K562 (cell line): ENCODE measurements at regions not wholly inside any gene's neighbourhood (a gene's known extent, or its start where the extent isn't known, plus 50 kb on each side); places are given as distances from the start of the nearest gene placed in this dataset.

ENCODE experiments used
- ARID1B ChIP-seq: fragments of 450-650 bp; IDR thresholded peaks from 2 replicates; pipeline ENCODE4 v1.6.1; 2016; ENCODE audit warnings: antibody characterized with exemption, mild to moderate bottlenecking, inconsistent platforms
- CBFA2T3 ChIP-seq: fragments of 450-650 bp; IDR thresholded peaks from 2 replicates; pipeline ENCODE4 v1.6.1; 2017
- GATAD2A ChIP-seq: fragments of 450-650 bp; IDR thresholded peaks from 2 replicates; pipeline ENCODE4 v1.6.1; 2017
- KDM1A ChIP-seq, 2 experiments: fragments of 450-650 bp; IDR thresholded peaks; 2 replicates each; pipeline ENCODE4 v1.6.1; 2016; ENCODE audit warnings: mild to moderate bottlenecking in 2 of 2
- MEF2A ChIP-seq: IDR thresholded peaks from 2 replicates; pipeline ENCODE4 v1.6.1; 2011; ENCODE audit warnings: low read depth, mild to moderate bottlenecking, low read length, moderate library complexity; ENCODE audit not compliant: control insufficient read depth
- NFIC ChIP-seq: fragments of 450-650 bp; IDR thresholded peaks from 2 replicates; pipeline ENCODE4 v1.6.1; 2017; ENCODE audit warnings: mild to moderate bottlenecking, inconsistent platforms
- POLR2G ChIP-seq: fragments of 200-400 bp; formaldehyde crosslinking; IDR thresholded peaks from 2 replicates; pipeline ENCODE4 v1.6.1; 2017; ENCODE audit warnings: low read depth, mild to moderate bottlenecking, antibody characterized with exemption, low read length, moderate library complexity
- ZNF24 ChIP-seq: fragments of 450-650 bp; IDR thresholded peaks from 2 replicates; pipeline ENCODE4 v1.6.1; 2016
- TF ChIP-seq, protein P1 (sequence below): fragments of 450-650 bp; IDR thresholded peaks from 2 replicates; pipeline ENCODE4 v1.6.1; 2017; ENCODE audit warnings: antibody characterized with exemption, mild to moderate bottlenecking
- TF ChIP-seq, protein P2 (sequence below): fragments of 450-650 bp; IDR thresholded peaks from 2 replicates; pipeline ENCODE4 v1.6.1; 2017; ENCODE audit warnings: mild to moderate bottlenecking, moderate library complexity
- TF ChIP-seq, protein P3 (sequence below): sonication (generic); IDR thresholded peaks from 2 replicates; pipeline ENCODE4 v1.6.1; 2016

DNA sequence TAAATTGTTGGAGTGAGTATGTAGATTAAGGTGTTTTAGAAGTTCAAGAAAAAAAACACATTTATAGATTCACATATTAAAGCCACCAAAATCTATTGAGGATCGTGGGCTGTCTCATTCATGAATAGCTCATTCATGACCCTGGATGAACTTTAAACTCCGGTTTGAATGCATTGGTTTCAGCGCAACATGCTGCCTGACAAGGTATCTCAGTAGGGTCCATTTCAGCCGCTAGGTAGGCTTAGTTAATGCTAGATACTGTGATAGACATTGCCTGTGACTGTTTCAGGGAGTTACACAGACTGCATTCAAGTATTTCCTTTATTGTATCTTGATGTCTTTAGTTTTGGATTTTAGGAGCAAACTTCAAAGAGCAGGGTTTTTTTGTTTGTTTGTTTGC lies 140.5 kb upstream of the POGK start (continued):
- TF ChIP-seq, protein P1, sequence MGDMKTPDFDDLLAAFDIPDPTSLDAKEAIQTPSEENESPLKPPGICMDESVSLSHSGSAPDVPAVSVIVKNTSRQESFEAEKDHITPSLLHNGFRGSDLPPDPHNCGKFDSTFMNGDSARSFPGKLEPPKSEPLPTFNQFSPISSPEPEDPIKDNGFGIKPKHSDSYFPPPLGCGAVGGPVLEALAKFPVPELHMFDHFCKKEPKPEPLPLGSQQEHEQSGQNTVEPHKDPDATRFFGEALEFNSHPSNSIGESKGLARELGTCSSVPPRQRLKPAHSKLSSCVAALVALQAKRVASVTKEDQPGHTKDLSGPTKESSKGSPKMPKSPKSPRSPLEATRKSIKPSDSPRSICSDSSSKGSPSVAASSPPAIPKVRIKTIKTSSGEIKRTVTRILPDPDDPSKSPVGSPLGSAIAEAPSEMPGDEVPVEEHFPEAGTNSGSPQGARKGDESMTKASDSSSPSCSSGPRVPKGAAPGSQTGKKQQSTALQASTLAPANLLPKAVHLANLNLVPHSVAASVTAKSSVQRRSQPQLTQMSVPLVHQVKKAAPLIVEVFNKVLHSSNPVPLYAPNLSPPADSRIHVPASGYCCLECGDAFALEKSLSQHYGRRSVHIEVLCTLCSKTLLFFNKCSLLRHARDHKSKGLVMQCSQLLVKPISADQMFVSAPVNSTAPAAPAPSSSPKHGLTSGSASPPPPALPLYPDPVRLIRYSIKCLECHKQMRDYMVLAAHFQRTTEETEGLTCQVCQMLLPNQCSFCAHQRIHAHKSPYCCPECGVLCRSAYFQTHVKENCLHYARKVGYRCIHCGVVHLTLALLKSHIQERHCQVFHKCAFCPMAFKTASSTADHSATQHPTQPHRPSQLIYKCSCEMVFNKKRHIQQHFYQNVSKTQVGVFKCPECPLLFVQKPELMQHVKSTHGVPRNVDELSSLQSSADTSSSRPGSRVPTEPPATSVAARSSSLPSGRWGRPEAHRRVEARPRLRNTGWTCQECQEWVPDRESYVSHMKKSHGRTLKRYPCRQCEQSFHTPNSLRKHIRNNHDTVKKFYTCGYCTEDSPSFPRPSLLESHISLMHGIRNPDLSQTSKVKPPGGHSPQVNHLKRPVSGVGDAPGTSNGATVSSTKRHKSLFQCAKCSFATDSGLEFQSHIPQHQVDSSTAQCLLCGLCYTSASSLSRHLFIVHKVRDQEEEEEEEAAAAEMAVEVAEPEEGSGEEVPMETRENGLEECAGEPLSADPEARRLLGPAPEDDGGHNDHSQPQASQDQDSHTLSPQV, result peak; percentile 46; the same call in 1 of the 2 replicates
- no peak for TF ChIP-seq ZNF24
- peak; percentile 21; the same call in 1 of the 2 replicates for TF ChIP-seq ARID1B
- TF ChIP-seq, protein P2, sequence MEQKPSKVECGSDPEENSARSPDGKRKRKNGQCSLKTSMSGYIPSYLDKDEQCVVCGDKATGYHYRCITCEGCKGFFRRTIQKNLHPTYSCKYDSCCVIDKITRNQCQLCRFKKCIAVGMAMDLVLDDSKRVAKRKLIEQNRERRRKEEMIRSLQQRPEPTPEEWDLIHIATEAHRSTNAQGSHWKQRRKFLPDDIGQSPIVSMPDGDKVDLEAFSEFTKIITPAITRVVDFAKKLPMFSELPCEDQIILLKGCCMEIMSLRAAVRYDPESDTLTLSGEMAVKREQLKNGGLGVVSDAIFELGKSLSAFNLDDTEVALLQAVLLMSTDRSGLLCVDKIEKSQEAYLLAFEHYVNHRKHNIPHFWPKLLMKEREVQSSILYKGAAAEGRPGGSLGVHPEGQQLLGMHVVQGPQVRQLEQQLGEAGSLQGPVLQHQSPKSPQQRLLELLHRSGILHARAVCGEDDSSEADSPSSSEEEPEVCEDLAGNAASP, result peak; percentile 65
- no peak for TF ChIP-seq POLR2G
- TF ChIP-seq NFIC, result 0 out of 2 replicates have a peak, but pooled peaks have one; percentile 11
- 0 out of 4 replicates have a peak, but pooled peaks of 1 of the 2 experiments have one; percentile 10 for TF ChIP-seq KDM1A (IDR thresholded peaks at IDR 0.05)
- TF ChIP-seq, protein P3, sequence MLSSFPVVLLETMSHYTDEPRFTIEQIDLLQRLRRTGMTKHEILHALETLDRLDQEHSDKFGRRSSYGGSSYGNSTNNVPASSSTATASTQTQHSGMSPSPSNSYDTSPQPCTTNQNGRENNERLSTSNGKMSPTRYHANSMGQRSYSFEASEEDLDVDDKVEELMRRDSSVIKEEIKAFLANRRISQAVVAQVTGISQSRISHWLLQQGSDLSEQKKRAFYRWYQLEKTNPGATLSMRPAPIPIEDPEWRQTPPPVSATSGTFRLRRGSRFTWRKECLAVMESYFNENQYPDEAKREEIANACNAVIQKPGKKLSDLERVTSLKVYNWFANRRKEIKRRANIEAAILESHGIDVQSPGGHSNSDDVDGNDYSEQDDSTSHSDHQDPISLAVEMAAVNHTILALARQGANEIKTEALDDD, result peak; percentile 64
- TF ChIP-seq MEF2A, result no peak
- peak; percentile 28; the same call in 1 of the 2 replicates for TF ChIP-seq CBFA2T3
- 0 out of 2 replicates have a peak, but pooled peaks have one; percentile 22 for TF ChIP-seq GATAD2A
